Inferior parietal cortex (tissue), 1 donor: ENCODE measurements at regions not wholly inside any gene's neighbourhood (a gene's known extent, or its start where the extent isn't known, plus 50 kb on each side); places are given as distances from the start of the nearest gene placed in this dataset.
"Not testable (repeated sequence)": the region's sequence is repeated elsewhere in the genome, so short reads cannot be mapped to it uniquely, and the experiment has no call there.

Experiments used
- DNase-seq: peaks from one replicate; pipeline ENCODE4 v3.0.0-alpha.2; 2016; ENCODE audit errors: extremely low spot score

- DNase-seq, result no peak
Observed at GRCh38 chr2:13682540-13683272, 949.8 kb upstream of the LRATD1 start.

- no peak for DNase-seq
Observed at GRCh38 chr2:13686262-13686661, 946.3 kb upstream of the LRATD1 start.

GRCh38 chr2:13694673-13695072 lies 937.8 kb upstream of the LRATD1 start:
- no peak for DNase-seq

- no peak for DNase-seq
Observed at GRCh38 chr2:13696601-13697000, 935.9 kb upstream of the LRATD1 start.

- no peak for DNase-seq
Observed at GRCh38 chr2:13698847-13699246, 933.7 kb upstream of the LRATD1 start.

GRCh38 chr2:13699939-13700338 lies 932.6 kb upstream of the LRATD1 start:
- DNase-seq, result not testable (repeated sequence)

GRCh38 chr2:13711154-13711553 lies 921.4 kb upstream of the LRATD1 start:
- no peak for DNase-seq

GRCh38 chr2:13714466-13714865 lies 918.1 kb upstream of the LRATD1 start:
- DNase-seq, result no peak

- no peak for DNase-seq
Observed at GRCh38 chr2:13725945-13726344, 906.6 kb upstream of the LRATD1 start.

- no peak for DNase-seq
Observed at GRCh38 chr2:13745330-13745729, 887.2 kb upstream of the LRATD1 start.

GRCh38 chr2:13751955-13752354 lies 880.6 kb upstream of the LRATD1 start:
- no peak for DNase-seq

GRCh38 chr2:13758412-13758811 lies 874.1 kb upstream of the LRATD1 start:
- DNase-seq, result no peak

GRCh38 chr2:13768274-13768673 lies 864.2 kb upstream of the LRATD1 start:
- DNase-seq, result no peak

GRCh38 chr2:13770279-13770678 lies 862.2 kb upstream of the LRATD1 start:
- DNase-seq, result no peak

GRCh38 chr2:13779996-13780395 lies 852.5 kb upstream of the LRATD1 start:
- no peak for DNase-seq

GRCh38 chr2:13791019-13791547 lies 841.4 kb upstream of the LRATD1 start:
- DNase-seq, result no peak

- DNase-seq, result no peak
Observed at GRCh38 chr2:13806539-13806938, 826.0 kb upstream of the LRATD1 start.

GRCh38 chr2:13813236-13813635 lies 819.3 kb upstream of the LRATD1 start:
- no peak for DNase-seq

GRCh38 chr2:13818002-13818401 lies 814.5 kb upstream of the LRATD1 start:
- DNase-seq, result no peak

GRCh38 chr2:13819896-13820295 lies 812.6 kb upstream of the LRATD1 start:
- no peak for DNase-seq

GRCh38 chr2:13821255-13821880 lies 811.1 kb upstream of the LRATD1 start:
- no peak for DNase-seq

GRCh38 chr2:13822365-13822764 lies 810.2 kb upstream of the LRATD1 start:
- no peak for DNase-seq

- no peak for DNase-seq
Observed at GRCh38 chr2:13826314-13826853, 806.1 kb upstream of the LRATD1 start.
